ENCODE measurements at regions not wholly inside any gene's neighbourhood (a gene's known extent, or its start where the extent isn't known, plus 50 kb on each side); places are given as distances from the start of the nearest gene placed in this dataset.

DNA sequence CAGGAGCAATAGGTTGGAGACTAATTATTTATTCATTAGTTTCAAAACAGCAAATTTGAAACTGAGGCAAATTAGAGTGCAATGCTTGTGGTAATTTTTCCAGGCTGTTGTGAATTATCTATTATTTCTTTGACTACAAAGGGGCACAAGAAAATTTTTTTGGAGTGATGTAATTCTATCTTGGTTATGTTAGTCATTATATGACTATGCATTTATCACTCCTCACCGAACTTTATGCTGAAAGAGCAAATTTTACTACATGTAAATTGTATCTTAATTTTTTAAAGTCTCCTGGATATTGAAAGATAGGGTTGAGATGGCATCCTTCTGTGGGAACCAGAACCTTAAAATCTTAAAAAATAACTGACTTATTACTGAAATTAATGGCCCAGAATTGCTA lies 320.0 kb upstream of the ROBO1 start:
- TF ChIP-seq, protein P1, sequence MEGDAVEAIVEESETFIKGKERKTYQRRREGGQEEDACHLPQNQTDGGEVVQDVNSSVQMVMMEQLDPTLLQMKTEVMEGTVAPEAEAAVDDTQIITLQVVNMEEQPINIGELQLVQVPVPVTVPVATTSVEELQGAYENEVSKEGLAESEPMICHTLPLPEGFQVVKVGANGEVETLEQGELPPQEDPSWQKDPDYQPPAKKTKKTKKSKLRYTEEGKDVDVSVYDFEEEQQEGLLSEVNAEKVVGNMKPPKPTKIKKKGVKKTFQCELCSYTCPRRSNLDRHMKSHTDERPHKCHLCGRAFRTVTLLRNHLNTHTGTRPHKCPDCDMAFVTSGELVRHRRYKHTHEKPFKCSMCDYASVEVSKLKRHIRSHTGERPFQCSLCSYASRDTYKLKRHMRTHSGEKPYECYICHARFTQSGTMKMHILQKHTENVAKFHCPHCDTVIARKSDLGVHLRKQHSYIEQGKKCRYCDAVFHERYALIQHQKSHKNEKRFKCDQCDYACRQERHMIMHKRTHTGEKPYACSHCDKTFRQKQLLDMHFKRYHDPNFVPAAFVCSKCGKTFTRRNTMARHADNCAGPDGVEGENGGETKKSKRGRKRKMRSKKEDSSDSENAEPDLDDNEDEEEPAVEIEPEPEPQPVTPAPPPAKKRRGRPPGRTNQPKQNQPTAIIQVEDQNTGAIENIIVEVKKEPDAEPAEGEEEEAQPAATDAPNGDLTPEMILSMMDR (IDR thresholded peaks at IDR 0.05) = no peak
- TF ChIP-seq POLR2A (IDR thresholded peaks at IDR 0.05) = no peak

All from Peyer's patch (tissue), 4 donors.